GM10248 (cell line): ENCODE measurements at regions not wholly inside any gene's neighbourhood (a gene's known extent, or its start where the extent isn't known, plus 50 kb on each side); places are given as distances from the start of the nearest gene placed in this dataset.
"Not testable (repeated sequence)": the region's sequence is repeated elsewhere in the genome, so short reads cannot be mapped to it uniquely, and the experiment has no call there.

Experiments
- CTCF ChIA-PET: fragments of 300-600 bp; sonication (Branson Sonifier 250); formaldehyde crosslinking; extraction: SDS; loops from one replicate; lab custom pipeline; 2021; ENCODE audit warnings: antibody characterized with exemption; lab: Yijun Ruan, JAX
- POLR2A ChIA-PET: fragments of 350-650 bp; sonication (Branson Sonifier 250); formaldehyde crosslinking; extraction: SDS; loops from one replicate; lab custom pipeline; 2020; ENCODE audit warnings: antibody characterized with exemption; lab: Yijun Ruan, JAX
- DNase-seq: peaks from one replicate; pipeline ENCODE4 v3.0.0; 2012; ENCODE audit errors: extremely low spot score

DNA sequence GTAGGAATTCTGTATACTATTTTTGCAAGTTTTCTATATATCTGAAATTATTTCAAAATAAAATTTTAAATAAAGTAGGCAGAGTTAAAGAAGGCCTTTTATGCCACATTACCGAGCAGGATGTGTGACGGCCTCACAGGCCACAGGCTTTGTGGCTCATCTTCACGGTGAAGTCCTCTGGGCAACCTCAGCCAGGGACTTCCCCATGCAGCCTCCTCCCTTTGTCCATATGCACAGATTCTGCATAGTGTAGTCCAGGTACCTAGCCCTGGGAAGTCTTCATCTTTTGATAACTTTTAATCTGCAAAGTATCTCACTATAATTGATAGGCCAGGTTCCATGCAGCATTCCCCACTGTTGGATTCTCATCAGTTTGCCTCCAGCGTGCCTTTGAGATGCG, 62.8 kb downstream of the ARHGAP11B start:
- POLR2A ChIA-PET, DNase-seq, CTCF ChIA-PET: not testable (repeated sequence)

DNA sequence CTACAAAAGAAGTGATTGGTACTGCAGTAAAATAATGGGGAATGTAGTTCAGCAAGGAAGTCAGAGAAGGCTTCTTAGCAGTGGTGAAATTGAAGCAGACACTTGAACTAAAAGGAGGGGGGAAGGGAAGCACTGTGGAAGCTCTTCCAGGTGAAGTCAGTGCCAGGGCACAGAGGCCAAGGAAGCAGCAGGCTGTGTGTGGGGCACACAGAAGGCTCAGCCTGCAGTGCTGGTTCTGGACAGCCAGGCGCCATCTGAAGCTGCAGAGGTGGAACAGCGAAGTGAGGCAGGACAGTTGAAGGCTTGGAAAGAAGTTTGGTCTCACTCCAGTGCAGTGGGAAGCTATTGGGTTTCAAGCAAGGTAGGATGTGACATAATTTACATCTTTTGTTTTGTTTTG, 64.2 kb downstream of the ARHGAP11B start:
- CTCF ChIA-PET, DNase-seq, POLR2A ChIA-PET: not testable (repeated sequence)

DNA sequence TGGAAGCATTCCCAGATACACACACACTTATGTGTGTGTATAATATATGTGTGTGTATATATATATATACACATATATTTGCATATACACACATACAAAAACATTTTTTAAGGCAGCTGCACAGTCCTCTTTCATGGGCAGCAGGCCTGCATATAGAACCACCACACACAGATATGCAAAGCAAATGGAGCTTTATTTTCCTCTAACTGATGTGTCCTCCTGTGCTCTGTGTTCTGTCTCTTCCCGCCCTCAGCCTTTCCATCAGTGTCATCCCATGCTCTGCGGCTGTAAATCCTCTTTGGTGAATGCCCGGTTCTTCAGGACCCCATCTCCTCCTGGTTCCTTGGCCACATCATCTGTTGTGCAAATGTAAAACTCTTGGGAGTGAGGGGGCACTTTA, 69.9 kb downstream of the ARHGAP11B start:
- DNase-seq, POLR2A ChIA-PET, CTCF ChIA-PET: not testable (repeated sequence)

- CTCF ChIA-PET, POLR2A ChIA-PET, DNase-seq: not testable (repeated sequence)
These were observed 70.7 kb downstream of the ARHGAP11B start for GRCh38 chr15:30696439-30697314.

- CTCF ChIA-PET, POLR2A ChIA-PET, DNase-seq: not testable (repeated sequence)
These were observed 71.4 kb downstream of the ARHGAP11B start for GRCh38 chr15:30697315-30697685.

DNA sequence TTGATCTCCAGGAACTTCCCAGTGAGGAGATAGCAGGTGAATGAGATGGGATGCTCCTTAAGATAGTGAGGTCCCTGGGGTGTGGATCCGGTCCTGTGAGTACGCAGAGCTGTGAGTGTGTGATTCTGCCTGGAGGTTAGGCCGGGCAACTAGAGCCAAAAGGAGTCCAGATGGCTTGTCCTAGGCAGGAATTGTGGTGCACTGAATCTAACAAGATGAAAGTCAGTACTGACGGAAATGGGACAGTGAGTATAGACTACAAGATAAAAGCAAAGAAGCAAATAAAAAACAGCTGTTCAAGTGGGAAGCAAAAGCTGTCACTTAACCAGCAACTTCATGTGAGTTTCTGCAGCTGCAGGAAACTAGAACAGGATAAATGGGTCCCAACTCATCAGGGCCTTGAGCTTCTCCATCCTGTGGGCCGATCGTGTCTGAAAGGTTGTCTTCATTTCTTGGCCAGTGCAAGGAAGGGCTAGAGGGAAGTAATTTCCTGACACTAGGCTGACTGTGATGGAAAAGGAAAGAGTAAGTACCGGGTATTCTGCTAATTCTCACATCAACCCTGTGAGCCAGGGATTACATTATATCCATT, 74.2 kb downstream of the ARHGAP11B start:
- DNase-seq, POLR2A ChIA-PET, CTCF ChIA-PET: not testable (repeated sequence)

DNA sequence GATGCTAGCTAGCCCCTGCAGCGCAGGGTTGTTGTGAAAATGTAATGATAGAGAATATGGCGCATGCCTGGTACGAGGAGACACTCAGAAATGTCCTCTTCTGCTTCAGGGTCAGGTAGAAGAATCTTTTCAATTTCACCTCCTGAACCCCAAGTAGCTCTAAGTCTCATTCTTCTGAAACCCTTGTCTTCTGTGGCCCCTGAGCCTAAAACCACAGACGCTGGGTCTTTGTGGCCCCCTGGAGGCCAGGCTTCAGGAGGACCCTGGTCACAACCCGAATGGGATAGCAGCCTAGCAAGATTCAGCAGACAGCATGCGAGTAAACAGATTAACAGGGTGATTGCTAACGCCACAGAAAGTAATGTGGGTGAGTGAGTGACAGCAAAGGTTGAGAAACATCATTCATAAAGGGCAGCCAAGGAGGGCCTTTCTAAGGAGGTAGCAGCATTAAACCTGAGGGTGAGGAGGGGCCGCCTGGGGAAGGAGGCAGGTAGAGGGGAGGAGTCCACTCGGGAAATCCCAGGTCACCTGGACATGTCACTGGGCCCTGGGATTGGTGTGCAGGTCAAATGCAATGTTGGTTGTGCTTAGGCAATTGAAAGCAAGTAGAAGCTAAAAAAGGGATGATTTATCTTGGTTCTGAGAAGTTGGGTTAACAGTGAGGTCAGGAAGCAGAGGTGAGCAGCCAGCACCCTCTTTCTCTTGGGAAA, 82.2 kb downstream of the ARHGAP11B start:
- POLR2A ChIA-PET, DNase-seq, CTCF ChIA-PET: not testable (repeated sequence)

GRCh38 chr15:30708809-30709208, 82.9 kb downstream of the ARHGAP11B start:
- CTCF ChIA-PET, DNase-seq, POLR2A ChIA-PET: not testable (repeated sequence)

GRCh38 chr15:30718038-30718643, 92.2 kb downstream of the ARHGAP11B start:
- DNase-seq, CTCF ChIA-PET, POLR2A ChIA-PET: not testable (repeated sequence)

DNA sequence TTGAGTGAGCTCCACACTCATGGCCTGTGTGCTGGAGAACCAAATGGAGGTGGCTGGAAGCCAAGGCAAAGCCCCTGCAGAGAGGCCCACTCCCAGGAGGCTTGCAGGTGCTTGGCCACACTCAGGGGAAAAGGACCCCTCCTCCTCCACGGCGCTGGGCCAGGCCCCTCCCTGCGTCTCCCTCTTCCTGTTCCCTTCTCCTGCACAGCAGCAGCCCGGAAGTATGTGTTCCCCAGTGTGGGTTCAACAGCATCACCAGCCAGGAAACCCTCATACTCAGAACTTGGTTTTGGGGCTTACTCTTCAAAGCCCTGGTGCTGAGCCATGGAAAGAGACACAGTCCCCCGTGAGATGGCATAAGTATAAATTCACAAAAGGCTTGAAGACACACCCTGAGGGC, 93.4 kb downstream of the ARHGAP11B start:
- CTCF ChIA-PET, DNase-seq, POLR2A ChIA-PET: not testable (repeated sequence)

- CTCF ChIA-PET, DNase-seq, POLR2A ChIA-PET: not testable (repeated sequence)
These were observed 94.9 kb downstream of the ARHGAP11B start for GRCh38 chr15:30720825-30721224.

GRCh38 chr15:30721529-30721928, 95.6 kb downstream of the ARHGAP11B start:
- POLR2A ChIA-PET, DNase-seq, CTCF ChIA-PET: not testable (repeated sequence)

DNA sequence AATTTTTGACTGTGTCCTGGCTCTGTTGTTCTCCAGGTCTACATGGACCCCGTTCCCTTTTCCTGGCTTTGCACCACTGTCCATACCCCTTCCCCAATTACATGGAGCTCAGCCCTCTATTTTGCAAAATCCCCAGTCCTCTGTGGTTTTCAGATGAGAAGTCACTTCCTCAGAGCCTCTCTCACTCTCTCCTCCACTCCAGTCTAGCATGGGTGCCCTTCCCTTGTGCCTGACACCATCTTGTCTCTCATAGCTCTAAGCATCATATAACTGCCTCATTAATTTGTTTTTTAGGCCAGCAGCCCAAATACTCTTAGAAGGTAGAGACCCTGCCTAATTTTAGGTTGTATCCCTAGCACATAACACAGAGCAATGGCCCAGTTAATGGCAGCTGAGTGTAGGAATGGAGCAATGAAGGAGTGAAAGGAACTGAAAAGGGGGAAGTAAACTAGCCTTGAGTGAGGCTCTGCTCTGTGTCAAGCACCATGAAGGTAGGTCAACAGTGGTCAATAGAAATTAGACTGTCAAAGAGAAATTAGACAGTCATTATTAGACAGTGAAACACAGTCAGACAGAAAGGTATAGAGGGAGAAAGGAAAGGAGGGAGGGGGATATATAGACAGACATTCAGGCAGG, 97.7 kb downstream of the ARHGAP11B start:
- CTCF ChIA-PET, POLR2A ChIA-PET, DNase-seq: not testable (repeated sequence)

GRCh38 chr15:30729880-30730590, 104.1 kb downstream of the ARHGAP11B start:
- DNase-seq, POLR2A ChIA-PET, CTCF ChIA-PET: not testable (repeated sequence)

DNA sequence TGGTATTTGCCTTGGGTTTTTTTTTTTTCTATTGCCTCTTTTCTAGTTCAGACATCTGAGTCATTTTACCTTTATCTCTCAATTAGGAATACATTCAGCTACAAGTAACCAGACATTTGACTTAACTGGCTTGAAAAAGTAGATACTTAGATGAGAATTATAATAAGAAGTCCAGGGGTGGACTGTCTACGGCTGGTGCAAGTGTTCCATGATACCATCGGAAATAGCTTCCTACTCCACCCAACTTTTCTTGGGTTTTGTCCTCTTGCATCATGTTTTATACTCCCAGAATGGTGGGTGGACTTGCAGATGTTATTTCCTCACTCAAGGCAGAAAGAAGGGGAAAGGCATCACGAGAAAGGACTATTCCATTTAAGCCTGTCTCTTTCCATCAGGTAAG, 104.7 kb downstream of the ARHGAP11B start:
- POLR2A ChIA-PET, CTCF ChIA-PET, DNase-seq: not testable (repeated sequence)

GRCh38 chr15:30732100-30732499, 106.2 kb downstream of the ARHGAP11B start:
- CTCF ChIA-PET, POLR2A ChIA-PET, DNase-seq: not testable (repeated sequence)

DNA sequence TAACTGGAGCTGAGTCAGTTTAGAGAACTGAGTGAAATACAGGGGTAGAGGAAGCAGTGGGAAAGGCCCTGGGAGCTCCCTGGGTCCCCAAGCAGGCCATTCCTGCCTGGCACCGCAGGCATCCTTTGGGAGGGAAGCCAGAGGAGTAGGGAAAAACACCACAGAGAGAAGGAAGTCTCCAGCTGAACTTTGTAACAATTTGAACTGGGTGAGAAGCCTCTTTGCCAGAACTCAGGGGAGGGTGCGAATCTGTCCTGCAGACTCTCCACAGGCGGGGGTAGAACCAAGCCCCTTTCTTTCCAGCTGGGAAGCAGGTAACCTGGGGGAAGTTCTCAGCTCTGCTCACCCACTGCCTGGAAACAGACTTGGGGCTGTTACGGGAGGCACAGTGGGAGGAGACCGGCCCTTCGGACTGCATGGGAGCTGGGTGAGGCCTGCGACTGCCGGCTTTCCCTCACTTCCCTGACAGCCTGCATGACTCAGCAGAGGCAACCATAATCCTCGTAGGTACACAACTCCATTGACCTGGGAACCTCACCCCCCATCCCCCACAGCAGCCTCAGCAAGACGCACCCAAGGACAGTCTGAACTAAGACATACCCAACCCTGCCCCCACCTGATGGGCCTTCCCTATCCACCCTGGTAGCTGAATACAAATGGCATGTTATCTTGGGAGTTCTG, 110.1 kb downstream of the ARHGAP11B start:
- DNase-seq, POLR2A ChIA-PET, CTCF ChIA-PET: not testable (repeated sequence)
